ENCODE measurements at regions not wholly inside any gene's neighbourhood (a gene's known extent, or its start where the extent isn't known, plus 50 kb on each side); places are given as distances from the start of the nearest gene placed in this dataset.

DNA sequence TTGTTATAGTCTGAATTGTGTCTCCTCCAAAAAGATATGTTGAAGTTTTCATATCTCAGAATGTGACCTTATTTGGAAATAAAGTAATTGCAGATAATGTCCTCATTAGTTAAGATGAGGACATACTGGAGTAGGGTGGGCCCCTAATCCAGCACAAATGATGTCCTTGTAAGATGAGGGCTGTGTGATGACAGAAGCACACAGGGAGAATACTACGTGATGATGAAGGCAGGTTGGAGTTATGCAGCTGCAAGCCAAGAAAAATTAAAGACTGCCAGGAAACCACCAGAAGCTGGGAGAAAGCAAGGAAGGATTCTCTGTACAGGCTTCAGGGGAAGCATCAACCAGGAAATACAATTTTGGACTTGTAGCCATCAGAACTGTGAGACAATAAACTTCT lies 58.3 kb upstream of the PNPT1 start:
- no peak for TF ChIP-seq CTCF (IDR thresholded peaks at IDR 0.05; ENCODE audit: low read depth, low read length)
- no peak for DNase-seq (ENCODE audit: extremely low read depth, low read depth)

DNA sequence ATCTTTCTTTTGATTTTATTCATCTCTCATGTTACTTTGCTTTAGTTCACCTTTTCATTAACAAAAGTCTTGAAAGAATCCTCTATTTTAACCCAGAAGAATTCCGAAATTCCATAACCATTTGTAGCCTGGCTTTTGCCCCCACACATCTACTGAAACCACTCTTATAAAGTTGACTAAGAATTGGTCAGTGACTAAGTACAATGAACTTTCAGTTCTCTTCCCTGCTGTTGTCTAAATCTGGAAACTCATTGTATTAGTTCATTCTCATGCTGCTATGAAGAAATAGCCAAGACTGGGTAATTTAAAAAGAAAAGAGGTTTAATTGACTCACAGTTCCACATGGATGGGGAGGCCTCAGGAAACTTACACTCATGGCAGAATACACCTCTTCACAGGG lies 49.9 kb upstream of the PNPT1 start:
- no peak for TF ChIP-seq CTCF (IDR thresholded peaks at IDR 0.05; ENCODE audit: low read depth, low read length)
- DNase-seq (ENCODE audit: extremely low read depth, low read depth), result no peak
